ENCODE measurements at regions not wholly inside any gene's neighbourhood (a gene's known extent, or its start where the extent isn't known, plus 50 kb on each side); places are given as distances from the start of the nearest gene placed in this dataset.

DNA sequence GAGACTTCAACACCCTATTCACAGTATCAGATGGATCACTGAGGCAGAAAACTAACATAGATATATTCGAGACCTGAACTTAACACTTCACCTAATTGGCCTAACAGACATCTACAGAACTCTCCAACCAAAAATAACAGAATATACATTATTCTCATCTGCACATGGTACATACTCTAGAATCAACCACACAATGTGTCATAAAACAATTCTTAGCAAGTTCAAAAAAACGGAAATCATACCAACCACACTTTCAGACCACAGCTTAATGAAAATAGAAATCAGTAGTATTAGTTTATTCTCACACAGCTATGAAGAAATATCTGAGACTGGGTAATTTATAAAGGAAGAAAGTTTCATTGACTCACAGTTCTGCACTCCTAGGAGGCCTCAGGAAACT, 387.9 kb downstream of the DEPDC1B start:
- no peak for DNase-seq (ENCODE audit: low read depth in 4 of 6, low spot score in 6 of 6)
- Histone ChIP-seq H3K27me3 (ENCODE audit: control insufficient read depth, insufficient read depth, low read length) (no peaks in the 10 kb centered on the region), H3K4me3 (ENCODE audit: low read depth, low read length) (no peak overlapping the region), H3K4me1 (ENCODE audit: control insufficient read depth, insufficient read depth, low read length) (no peaks in the 10 kb centered on the region), H3K36me3 (ENCODE audit: control insufficient read depth, insufficient read depth, low read length) (no peaks in the 10 kb centered on the region), H3K9me3 (ENCODE audit: control insufficient read depth, insufficient read depth, low read length) (no peaks in the 10 kb centered on the region), H3K27ac (ENCODE audit: low read depth, low read length) (no peak overlapping the region)
- WGBS (ENCODE audit: insufficient coverage) = 80% methylated on average over 1 of the region's 2 CpGs

GRCh38 chr5:60299944-60300343, 400.0 kb downstream of the DEPDC1B start:
- H3K36me3 ChIP-seq (ENCODE audit: control insufficient read depth, insufficient read depth, low read length) = no peaks in the 10 kb centered on the region
- no peaks in the 10 kb centered on the region for H3K27me3 ChIP-seq (ENCODE audit: control insufficient read depth, insufficient read depth, low read length)
- DNase-seq (ENCODE audit: low read depth in 4 of 6, low spot score in 6 of 6) = no peak
- no peaks in the 10 kb centered on the region for H3K9me3 ChIP-seq (ENCODE audit: control insufficient read depth, insufficient read depth, low read length)
- no peak overlapping the region for H3K27ac ChIP-seq (ENCODE audit: low read depth, low read length)
- 91% methylated on average over 1 of the region's 2 CpGs for WGBS (ENCODE audit: insufficient coverage)
- no peak overlapping the region for H3K4me3 ChIP-seq (ENCODE audit: low read depth, low read length)
- H3K4me1 ChIP-seq (ENCODE audit: control insufficient read depth, insufficient read depth, low read length) = no peaks in the 10 kb centered on the region

- Histone ChIP-seq H3K4me1 (ENCODE audit: control insufficient read depth, insufficient read depth, low read length) (no peaks in the 10 kb centered on the region), H3K27ac (ENCODE audit: low read depth, low read length) (no peak overlapping the region), H3K36me3 (ENCODE audit: control insufficient read depth, insufficient read depth, low read length) (no peaks in the 10 kb centered on the region), H3K9me3 (ENCODE audit: control insufficient read depth, insufficient read depth, low read length) (no peaks in the 10 kb centered on the region), H3K27me3 (ENCODE audit: control insufficient read depth, insufficient read depth, low read length) (no peaks in the 10 kb centered on the region), H3K4me3 (ENCODE audit: low read depth, low read length) (no peak overlapping the region)
- peak in 1 of 6 donors; percentile 78 for DNase-seq (ENCODE audit: low read depth in 4 of 6, low spot score in 6 of 6)
- WGBS (ENCODE audit: insufficient coverage) = no CpG with 5 or more reads among the region's 1 CpG
Observed at GRCh38 chr5:60297658-60298057, 402.3 kb downstream of the DEPDC1B start.

- Histone ChIP-seq H3K4me3 (ENCODE audit: low read depth, low read length) (no peak overlapping the region), H3K9me3 (ENCODE audit: control insufficient read depth, insufficient read depth, low read length) (no peaks in the 10 kb centered on the region), H3K36me3 (ENCODE audit: control insufficient read depth, insufficient read depth, low read length) (no peaks in the 10 kb centered on the region), H3K27me3 (ENCODE audit: control insufficient read depth, insufficient read depth, low read length) (no peaks in the 10 kb centered on the region), H3K4me1 (ENCODE audit: control insufficient read depth, insufficient read depth, low read length) (no peaks in the 10 kb centered on the region), H3K27ac (ENCODE audit: low read depth, low read length) (no peak overlapping the region)
- 5% methylated on average over 2 of the region's 2 CpGs for WGBS (ENCODE audit: insufficient coverage)
- DNase-seq (ENCODE audit: low read depth in 4 of 6, low spot score in 6 of 6) = peak in 1 of 6 donors; percentile 7
Observed at GRCh38 chr5:60295423-60295822, 401.9 kb upstream of the PDE4D start.

- Histone ChIP-seq H3K27ac (ENCODE audit: low read depth, low read length) (no peak overlapping the region), H3K36me3 (ENCODE audit: control insufficient read depth, insufficient read depth, low read length) (no peaks in the 10 kb centered on the region), H3K27me3 (ENCODE audit: control insufficient read depth, insufficient read depth, low read length) (no peaks in the 10 kb centered on the region), H3K9me3 (ENCODE audit: control insufficient read depth, insufficient read depth, low read length) (no peaks in the 10 kb centered on the region), H3K4me1 (ENCODE audit: control insufficient read depth, insufficient read depth, low read length) (no peaks in the 10 kb centered on the region), H3K4me3 (ENCODE audit: low read depth, low read length) (no peak overlapping the region)
- DNase-seq (ENCODE audit: low read depth in 4 of 6, low spot score in 6 of 6) = no peak
- WGBS (ENCODE audit: insufficient coverage) = no CpG with 5 or more reads among the region's 2 CpGs
Observed at GRCh38 chr5:60293518-60293917, 400.0 kb upstream of the PDE4D start.

DNA sequence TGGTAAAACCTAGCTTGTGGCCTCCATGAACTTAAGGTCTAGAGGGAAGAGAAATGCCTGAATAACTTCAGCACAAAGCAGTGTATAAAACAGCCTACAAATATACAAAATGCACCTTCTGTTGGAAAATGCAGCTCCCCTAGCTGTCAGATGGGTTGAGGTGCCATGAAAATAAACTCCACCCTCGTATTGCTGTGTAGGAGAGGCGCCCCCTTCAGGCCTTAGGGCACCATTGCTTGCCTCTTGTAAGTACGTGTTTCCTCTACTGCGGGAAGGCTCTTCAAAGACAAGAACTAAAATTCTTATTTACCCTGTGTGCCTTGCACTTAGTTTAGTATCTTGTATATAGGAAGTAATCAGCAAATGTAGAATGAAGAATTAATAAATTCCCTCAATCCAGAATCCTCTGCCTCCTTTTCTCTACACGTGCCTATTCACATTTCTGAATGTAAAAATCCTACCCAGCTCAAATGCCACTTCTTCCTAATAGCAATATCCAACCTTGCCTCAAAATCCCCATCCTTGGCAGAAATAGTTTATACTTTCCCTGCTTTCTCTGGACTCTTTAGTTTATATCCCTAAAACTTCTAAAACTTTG, 393.7 kb upstream of the PDE4D start:
- H3K9me3 ChIP-seq (ENCODE audit: control insufficient read depth, insufficient read depth, low read length) = no peaks in the 10 kb centered on the region
- DNase-seq (ENCODE audit: low read depth in 4 of 6, low spot score in 6 of 6) = peak in 2 of 6 donors; percentile 11 to 33
- H3K4me1 ChIP-seq (ENCODE audit: control insufficient read depth, insufficient read depth, low read length) = no peaks in the 10 kb centered on the region
- no peaks in the 10 kb centered on the region for H3K27me3 ChIP-seq (ENCODE audit: control insufficient read depth, insufficient read depth, low read length)
- no CpG with 5 or more reads among the region's 5 CpGs for WGBS (ENCODE audit: insufficient coverage)
- H3K4me3 ChIP-seq (ENCODE audit: low read depth, low read length) = no peak overlapping the region
- no peak overlapping the region for H3K27ac ChIP-seq (ENCODE audit: low read depth, low read length)
- no peaks in the 10 kb centered on the region for H3K36me3 ChIP-seq (ENCODE audit: control insufficient read depth, insufficient read depth, low read length)

GRCh38 chr5:60285910-60286309, 392.4 kb upstream of the PDE4D start:
- Histone ChIP-seq H3K27ac (ENCODE audit: low read depth, low read length) (no peak overlapping the region), H3K9me3 (ENCODE audit: control insufficient read depth, insufficient read depth, low read length) (no peaks in the 10 kb centered on the region), H3K4me3 (ENCODE audit: low read depth, low read length) (no peak overlapping the region), H3K36me3 (ENCODE audit: control insufficient read depth, insufficient read depth, low read length) (no peaks in the 10 kb centered on the region), H3K4me1 (ENCODE audit: control insufficient read depth, insufficient read depth, low read length) (no peaks in the 10 kb centered on the region), H3K27me3 (ENCODE audit: control insufficient read depth, insufficient read depth, low read length) (no peaks in the 10 kb centered on the region)
- peak in 1 of 6 donors; percentile 14 for DNase-seq (ENCODE audit: low read depth in 4 of 6, low spot score in 6 of 6)
- WGBS (ENCODE audit: insufficient coverage) = no CpG with 5 or more reads among the region's 5 CpGs

DNA sequence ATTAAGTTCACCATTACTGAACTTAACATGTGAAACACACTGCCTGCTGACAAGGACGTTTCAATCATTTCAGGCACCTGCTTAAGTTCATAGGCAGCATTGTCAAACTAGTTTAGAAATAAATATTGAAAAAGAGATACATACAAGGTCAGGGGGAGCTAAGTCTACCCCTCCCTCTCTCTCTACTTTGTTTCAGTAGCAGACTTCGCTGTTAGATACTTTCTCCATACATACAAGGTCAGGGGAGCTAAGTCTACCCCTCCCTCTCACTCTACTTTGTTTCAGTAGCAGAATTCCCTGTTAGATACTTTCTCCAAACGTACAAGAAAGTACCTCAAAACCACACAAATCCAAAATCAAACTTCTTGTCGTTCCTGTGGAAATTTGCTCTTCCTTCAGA, 387.4 kb upstream of the PDE4D start:
- Histone ChIP-seq H3K27me3 (ENCODE audit: control insufficient read depth, insufficient read depth, low read length) (no peaks in the 10 kb centered on the region), H3K27ac (ENCODE audit: low read depth, low read length) (no peak overlapping the region), H3K4me3 (ENCODE audit: low read depth, low read length) (no peak overlapping the region), H3K9me3 (ENCODE audit: control insufficient read depth, insufficient read depth, low read length) (no peaks in the 10 kb centered on the region), H3K4me1 (ENCODE audit: control insufficient read depth, insufficient read depth, low read length) (no peaks in the 10 kb centered on the region), H3K36me3 (ENCODE audit: control insufficient read depth, insufficient read depth, low read length) (no peaks in the 10 kb centered on the region)
- no peak for DNase-seq (ENCODE audit: low read depth in 4 of 6, low spot score in 6 of 6)
- WGBS (ENCODE audit: insufficient coverage) = 88% methylated on average over 3 of the region's 4 CpGs

DNA sequence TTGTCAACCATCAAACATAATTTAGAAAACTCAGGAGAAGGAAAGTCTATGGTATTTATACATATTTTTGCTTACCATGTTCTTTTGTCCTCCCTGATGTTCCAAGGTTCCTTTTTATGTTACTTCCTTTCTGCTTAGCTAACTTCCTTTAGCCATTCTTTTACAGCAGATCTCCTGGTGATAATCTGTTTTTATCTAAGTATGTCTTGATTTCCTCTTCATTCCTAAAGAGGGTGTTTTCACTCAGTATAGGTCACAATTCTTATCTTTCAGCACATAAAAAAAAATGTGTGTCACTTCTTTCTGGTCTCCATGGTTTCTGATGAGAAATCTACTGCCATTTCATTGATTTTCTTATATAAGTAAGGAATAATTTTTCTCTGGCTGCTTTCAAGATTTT, 384.4 kb upstream of the PDE4D start:
- no peak overlapping the region for H3K4me3 ChIP-seq (ENCODE audit: low read depth, low read length)
- H3K4me1 ChIP-seq (ENCODE audit: control insufficient read depth, insufficient read depth, low read length) = no peaks in the 10 kb centered on the region
- H3K9me3 ChIP-seq (ENCODE audit: control insufficient read depth, insufficient read depth, low read length) = no peaks in the 10 kb centered on the region
- H3K27ac ChIP-seq (ENCODE audit: low read depth, low read length) = no peak overlapping the region
- H3K27me3 ChIP-seq (ENCODE audit: control insufficient read depth, insufficient read depth, low read length) = no peaks in the 10 kb centered on the region
- no peak for DNase-seq (ENCODE audit: low read depth in 4 of 6, low spot score in 6 of 6)
- H3K36me3 ChIP-seq (ENCODE audit: control insufficient read depth, insufficient read depth, low read length) = no peaks in the 10 kb centered on the region

DNA sequence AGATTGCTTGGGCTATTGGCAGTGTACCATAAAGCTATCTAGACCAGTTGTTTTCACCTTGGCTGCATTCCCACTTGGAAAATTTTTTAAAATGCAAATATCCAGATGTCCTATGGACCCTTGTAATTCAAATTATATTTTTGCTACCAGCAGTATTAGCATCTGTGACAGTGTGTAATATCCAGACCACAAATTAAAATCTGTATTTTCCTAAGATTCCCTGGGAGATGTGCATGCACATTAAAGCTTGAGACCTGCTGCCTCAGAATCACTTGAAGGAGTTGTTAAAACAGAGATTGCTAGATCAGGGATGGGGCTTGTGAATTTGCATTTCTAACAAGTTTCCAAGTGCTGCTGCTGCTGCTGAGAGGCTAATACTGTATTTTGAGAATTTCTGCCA, 381.2 kb upstream of the PDE4D start:
- no peak overlapping the region for H3K27ac ChIP-seq (ENCODE audit: low read depth, low read length)

More for the DNA sequence above, 381.2 kb upstream of the PDE4D start:
- Histone ChIP-seq H3K4me1 (ENCODE audit: control insufficient read depth, insufficient read depth, low read length) (no peaks in the 10 kb centered on the region), H3K36me3 (ENCODE audit: control insufficient read depth, insufficient read depth, low read length) (no peaks in the 10 kb centered on the region), H3K9me3 (ENCODE audit: control insufficient read depth, insufficient read depth, low read length) (no peaks in the 10 kb centered on the region), H3K4me3 (ENCODE audit: low read depth, low read length) (no peak overlapping the region), H3K27me3 (ENCODE audit: control insufficient read depth, insufficient read depth, low read length) (no peaks in the 10 kb centered on the region)
- peak in 2 of 6 donors; percentile 30 to 46 for DNase-seq (ENCODE audit: low read depth in 4 of 6, low spot score in 6 of 6)
